GM23338 (cell line): ENCODE measurements at regions not wholly inside any gene's neighbourhood (a gene's known extent, or its start where the extent isn't known, plus 50 kb on each side); places are given as distances from the start of the nearest gene placed in this dataset.

Experiments used
- ATAC-seq: fragments of 200-7000 bp; cut with Tn5 transposase; 3 replicates; pipeline ENCODE4 v1.9.1; 2020
- DNase-seq: peaks from one replicate; pipeline ENCODE4 v3.0.0-alpha.2; 2015; ENCODE audit warnings: low spot score
- H2AFZ ChIP-seq: fragments of 200-600 bp; sonication (generic); 2 replicates; pipeline ENCODE4 v1.8.0; 2016; ENCODE audit warnings: antibody characterized with exemption, mild to moderate bottlenecking, moderate library complexity
- H3F3A ChIP-seq: fragments of 200-600 bp; sonication (generic); replicated peaks from 2 replicates; pipeline ENCODE4 v1.8.0; 2017; ENCODE audit warnings: antibody characterized with exemption, mixed run types, low read depth
- H3K27ac ChIP-seq: fragments of 200-600 bp; sonication (generic); 2 replicates; pipeline ENCODE4 v1.6.1; 2016; ENCODE audit warnings: low read depth
- H3K27me3 ChIP-seq: fragments of 200-600 bp; sonication (generic); 2 replicates; pipeline ENCODE4 v1.8.0; 2016; ENCODE audit warnings: mild to moderate bottlenecking, mixed run types, moderate library complexity; ENCODE audit not compliant: insufficient read depth
- H3K36me3 ChIP-seq: fragments of 200-600 bp; sonication (generic); 2 replicates; pipeline ENCODE4 v1.8.0; 2016; ENCODE audit warnings: mild to moderate bottlenecking; ENCODE audit not compliant: insufficient read depth
- H3K4me1 ChIP-seq: fragments of 200-600 bp; sonication (generic); 2 replicates; pipeline ENCODE4 v1.8.0; 2016; ENCODE audit warnings: mild to moderate bottlenecking, moderate library complexity; ENCODE audit not compliant: insufficient read depth
- H3K4me2 ChIP-seq: fragments of 200-600 bp; sonication (generic); 2 replicates; pipeline ENCODE4 v1.7.1; 2017; ENCODE audit warnings: mixed run types
- H3K4me3 ChIP-seq: fragments of 200-600 bp; sonication (generic); 2 replicates; pipeline ENCODE4 v1.6.1; 2016; ENCODE audit warnings: mixed run types
- H3K79me2 ChIP-seq: fragments of 200-600 bp; sonication (generic); replicated peaks from 2 replicates; pipeline ENCODE4 v1.8.0; 2017; ENCODE audit warnings: mild to moderate bottlenecking; ENCODE audit not compliant: insufficient read depth
- H3K9me2 ChIP-seq: fragments of 200-600 bp; sonication (generic); 2 replicates; pipeline ENCODE4 v1.8.0; 2017; ENCODE audit not compliant: insufficient read depth
- H4K20me1 ChIP-seq: fragments of 200-600 bp; sonication (generic); replicated peaks from 2 replicates; pipeline ENCODE4 v1.8.0; 2017; ENCODE audit warnings: mild to moderate bottlenecking; ENCODE audit not compliant: insufficient read depth
- H3K27ac Mint-ChIP-seq: 2 replicates; pipeline ENCODE4 v1.8.0; 2020; ENCODE audit warnings: inconsistent platforms, mild to moderate bottlenecking, moderate library complexity, mixed read lengths
- H3K27me3 Mint-ChIP-seq: 3 replicates; pipeline ENCODE4 v1.8.0; 2022; ENCODE audit warnings: low read depth, mild to moderate bottlenecking, moderate library complexity, mixed read lengths, inconsistent platforms; ENCODE audit not compliant: insufficient read depth, poor library complexity
- H3K36me3 Mint-ChIP-seq: 3 replicates; pipeline ENCODE4 v1.8.0; 2021; ENCODE audit warnings: low read depth, mild to moderate bottlenecking, inconsistent platforms, moderate library complexity, mixed read lengths
- H3K4me1 Mint-ChIP-seq: 3 replicates; pipeline ENCODE4 v1.8.0; 2020; ENCODE audit warnings: mild to moderate bottlenecking, inconsistent platforms, mixed read lengths
- H3K4me3 Mint-ChIP-seq: 3 replicates; pipeline ENCODE4 v1.8.0; 2021; ENCODE audit warnings: moderate library complexity, mild to moderate bottlenecking, inconsistent platforms, mixed read lengths
- H3K9me3 Mint-ChIP-seq: 3 replicates; pipeline ENCODE4 v1.8.0; 2020; ENCODE audit warnings: moderate library complexity, mild to moderate bottlenecking, inconsistent platforms, mixed read lengths
- CREB1 ChIP-seq: fragments of 250-450 bp; sonication (Bioruptor Pico); IDR thresholded peaks from 2 replicates; pipeline ENCODE4 v1.5.0; 2020; ENCODE audit warnings: low read depth, mild to moderate bottlenecking, moderate library complexity
- EZH2 ChIP-seq: fragments of 200-600 bp; sonication (generic); IDR thresholded peaks from one replicate; pipeline ENCODE4 v1.8.0; 2017; ENCODE audit warnings: antibody characterized with exemption, mild to moderate bottlenecking, low read depth; ENCODE audit not compliant: unreplicated experiment
- EZH2phosphoT487 ChIP-seq: fragments of 200-600 bp; sonication (generic); IDR thresholded peaks from one replicate; pipeline ENCODE4 v1.8.1; 2018; ENCODE audit warnings: antibody characterized with exemption; ENCODE audit not compliant: unreplicated experiment
- JUNB ChIP-seq: IDR thresholded peaks from one replicate; pipeline ENCODE4 v1.6.1; 2016; ENCODE audit warnings: antibody characterized with exemption; ENCODE audit not compliant: unreplicated experiment
- NANOG ChIP-seq: IDR thresholded peaks from 2 replicates; pipeline ENCODE4 v1.6.1; 2016; ENCODE audit warnings: antibody characterized with exemption, borderline replicate concordance
- POLR2AphosphoS5 ChIP-seq: IDR thresholded peaks from 2 replicates; pipeline ENCODE4 v1.6.1; 2016; ENCODE audit warnings: antibody characterized with exemption, low read depth
- STAT1 ChIP-seq: IDR thresholded peaks from one replicate; pipeline ENCODE4 v1.6.1; 2016; ENCODE audit warnings: antibody characterized with exemption; ENCODE audit not compliant: unreplicated experiment
- ZNF114 ChIP-seq: fragments of 250-450 bp; sonication (Bioruptor Pico); IDR thresholded peaks from 2 replicates; pipeline ENCODE4 v1.5.0; 2020; ENCODE audit warnings: mild to moderate bottlenecking, moderate library complexity
- ZNF331 ChIP-seq: fragments of 250-450 bp; sonication (Bioruptor Pico); IDR thresholded peaks from 2 replicates; pipeline ENCODE4 v1.5.0; 2020; ENCODE audit warnings: low read depth, mild to moderate bottlenecking, moderate library complexity
- TF ChIP-seq, protein P1 (sequence below): IDR thresholded peaks from one replicate; pipeline ENCODE4 v1.6.1; 2018; ENCODE audit warnings: antibody characterized with exemption; ENCODE audit not compliant: unreplicated experiment
- TF ChIP-seq, protein P2 (sequence below), 2 experiments: fragments of 200-600 bp in 1 of 2; sonication (generic) in 1 of 2; conservative IDR thresholded peaks; 2 replicates each; pipeline versions ENCODE4 v1.5.1 to v1.6.1; 2016 to 2017; ENCODE audit warnings: antibody characterized with exemption in 2 of 2, low read depth in 2 of 2, mild to moderate bottlenecking in 2 of 2, moderate library complexity in 1 of 2
- TF ChIP-seq, protein P3 (sequence below): IDR thresholded peaks from 2 replicates; pipeline ENCODE4 v1.6.1; 2016; ENCODE audit warnings: antibody characterized with exemption

GRCh38 chr12:46915082-46915481, 89.3 kb upstream of the SLC38A4 start:
- Mint-ChIP-seq H3K4me1 (no peaks in the 10 kb centered on the region; the same call in 2 of the 3 replicates), H3K9me3 (no peaks in the 10 kb centered on the region), H3K27ac (no peak overlapping the region), H3K36me3 (no peaks in the 10 kb centered on the region), H3K27me3 (peaks cover 1% of the 10 kb centered on the region), H3K4me3 (no peak overlapping the region)
- no peaks in the 10 kb centered on the region; the same call in 1 of the 2 replicates for H3K9me2 ChIP-seq
- no peak overlapping the region for H2AFZ ChIP-seq
- no peaks in the 10 kb centered on the region for H3K79me2 ChIP-seq
- H3K4me3 ChIP-seq = no peak overlapping the region
- H3K36me3 ChIP-seq = no peaks in the 10 kb centered on the region
- H3F3A ChIP-seq = no peaks in the 10 kb centered on the region
- no peaks in the 10 kb centered on the region for H4K20me1 ChIP-seq
- DNase-seq (no peak), ATAC-seq (no peak)
- H3K27ac ChIP-seq = no peak overlapping the region
- H3K4me1 ChIP-seq = no peaks in the 10 kb centered on the region
- TF ChIP-seq ZNF331 (CRISPR knock-in tag) = no peak
- no peak for TF ChIP-seq JUNB
- TF ChIP-seq POLR2AphosphoS5 = no peak
- TF ChIP-seq EZH2 = no peak
- no peak for TF ChIP-seq CREB1 (CRISPR knock-in tag)
- H3K27me3 ChIP-seq = no peaks in the 10 kb centered on the region
- no peak overlapping the region for H3K4me2 ChIP-seq

DNA sequence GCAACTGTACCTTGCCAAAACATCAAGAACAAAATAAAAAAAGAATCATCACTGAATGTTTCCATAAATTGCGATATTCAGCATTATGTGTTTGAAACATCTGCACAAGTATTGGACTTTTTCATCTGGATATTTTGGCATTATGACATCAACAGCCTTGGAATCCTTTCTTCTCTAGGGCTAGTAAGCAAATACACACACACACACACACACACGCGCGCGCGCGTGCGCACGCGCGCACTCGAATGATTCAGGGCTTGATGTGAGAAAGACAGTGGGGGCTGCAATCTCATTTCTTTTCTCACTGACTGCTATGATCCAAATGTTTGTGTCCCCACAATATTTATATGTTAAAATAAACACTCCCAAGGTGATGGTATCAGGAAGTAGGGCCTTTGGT, 90.0 kb upstream of the SLC38A4 start:
- ATAC-seq = no peak
- Histone ChIP-seq H3K4me1 (no peaks in the 10 kb centered on the region), H3K4me2 (no peak overlapping the region), H3K27ac (no peak overlapping the region), H3K27me3 (no peaks in the 10 kb centered on the region), H4K20me1 (no peaks in the 10 kb centered on the region), H3K9me2 (no peaks in the 10 kb centered on the region; the same call in 1 of the 2 replicates), H3K79me2 (no peaks in the 10 kb centered on the region), H3F3A (no peaks in the 10 kb centered on the region), H3K36me3 (no peaks in the 10 kb centered on the region), H3K4me3 (no peak overlapping the region), H2AFZ (no peak overlapping the region)
- DNase-seq = no peak
- Mint-ChIP-seq H3K36me3 (no peaks in the 10 kb centered on the region), H3K9me3 (no peaks in the 10 kb centered on the region), H3K27ac (no peak overlapping the region), H3K27me3 (peaks cover 1% of the 10 kb centered on the region), H3K4me3 (no peak overlapping the region), H3K4me1 (no peaks in the 10 kb centered on the region; the same call in 2 of the 3 replicates)
- TF ChIP-seq, protein P1, sequence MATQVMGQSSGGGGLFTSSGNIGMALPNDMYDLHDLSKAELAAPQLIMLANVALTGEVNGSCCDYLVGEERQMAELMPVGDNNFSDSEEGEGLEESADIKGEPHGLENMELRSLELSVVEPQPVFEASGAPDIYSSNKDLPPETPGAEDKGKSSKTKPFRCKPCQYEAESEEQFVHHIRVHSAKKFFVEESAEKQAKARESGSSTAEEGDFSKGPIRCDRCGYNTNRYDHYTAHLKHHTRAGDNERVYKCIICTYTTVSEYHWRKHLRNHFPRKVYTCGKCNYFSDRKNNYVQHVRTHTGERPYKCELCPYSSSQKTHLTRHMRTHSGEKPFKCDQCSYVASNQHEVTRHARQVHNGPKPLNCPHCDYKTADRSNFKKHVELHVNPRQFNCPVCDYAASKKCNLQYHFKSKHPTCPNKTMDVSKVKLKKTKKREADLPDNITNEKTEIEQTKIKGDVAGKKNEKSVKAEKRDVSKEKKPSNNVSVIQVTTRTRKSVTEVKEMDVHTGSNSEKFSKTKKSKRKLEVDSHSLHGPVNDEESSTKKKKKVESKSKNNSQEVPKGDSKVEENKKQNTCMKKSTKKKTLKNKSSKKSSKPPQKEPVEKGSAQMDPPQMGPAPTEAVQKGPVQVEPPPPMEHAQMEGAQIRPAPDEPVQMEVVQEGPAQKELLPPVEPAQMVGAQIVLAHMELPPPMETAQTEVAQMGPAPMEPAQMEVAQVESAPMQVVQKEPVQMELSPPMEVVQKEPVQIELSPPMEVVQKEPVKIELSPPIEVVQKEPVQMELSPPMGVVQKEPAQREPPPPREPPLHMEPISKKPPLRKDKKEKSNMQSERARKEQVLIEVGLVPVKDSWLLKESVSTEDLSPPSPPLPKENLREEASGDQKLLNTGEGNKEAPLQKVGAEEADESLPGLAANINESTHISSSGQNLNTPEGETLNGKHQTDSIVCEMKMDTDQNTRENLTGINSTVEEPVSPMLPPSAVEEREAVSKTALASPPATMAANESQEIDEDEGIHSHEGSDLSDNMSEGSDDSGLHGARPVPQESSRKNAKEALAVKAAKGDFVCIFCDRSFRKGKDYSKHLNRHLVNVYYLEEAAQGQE = no peak
- TF ChIP-seq EZH2 (no peak), JUNB (no peak), EZH2phosphoT487 (no peak), ZNF331 (CRISPR knock-in tag) (no peak), NANOG (no peak), POLR2AphosphoS5 (no peak), ZNF114 (CRISPR knock-in tag) (no peak), CREB1 (CRISPR knock-in tag) (no peak), STAT1 (no peak)
- TF ChIP-seq, protein P2, sequence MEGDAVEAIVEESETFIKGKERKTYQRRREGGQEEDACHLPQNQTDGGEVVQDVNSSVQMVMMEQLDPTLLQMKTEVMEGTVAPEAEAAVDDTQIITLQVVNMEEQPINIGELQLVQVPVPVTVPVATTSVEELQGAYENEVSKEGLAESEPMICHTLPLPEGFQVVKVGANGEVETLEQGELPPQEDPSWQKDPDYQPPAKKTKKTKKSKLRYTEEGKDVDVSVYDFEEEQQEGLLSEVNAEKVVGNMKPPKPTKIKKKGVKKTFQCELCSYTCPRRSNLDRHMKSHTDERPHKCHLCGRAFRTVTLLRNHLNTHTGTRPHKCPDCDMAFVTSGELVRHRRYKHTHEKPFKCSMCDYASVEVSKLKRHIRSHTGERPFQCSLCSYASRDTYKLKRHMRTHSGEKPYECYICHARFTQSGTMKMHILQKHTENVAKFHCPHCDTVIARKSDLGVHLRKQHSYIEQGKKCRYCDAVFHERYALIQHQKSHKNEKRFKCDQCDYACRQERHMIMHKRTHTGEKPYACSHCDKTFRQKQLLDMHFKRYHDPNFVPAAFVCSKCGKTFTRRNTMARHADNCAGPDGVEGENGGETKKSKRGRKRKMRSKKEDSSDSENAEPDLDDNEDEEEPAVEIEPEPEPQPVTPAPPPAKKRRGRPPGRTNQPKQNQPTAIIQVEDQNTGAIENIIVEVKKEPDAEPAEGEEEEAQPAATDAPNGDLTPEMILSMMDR (conservative IDR thresholded peaks at IDR 0.05; ENCODE audit: low read depth in 2 of 2) = no peak
- TF ChIP-seq, protein P3, sequence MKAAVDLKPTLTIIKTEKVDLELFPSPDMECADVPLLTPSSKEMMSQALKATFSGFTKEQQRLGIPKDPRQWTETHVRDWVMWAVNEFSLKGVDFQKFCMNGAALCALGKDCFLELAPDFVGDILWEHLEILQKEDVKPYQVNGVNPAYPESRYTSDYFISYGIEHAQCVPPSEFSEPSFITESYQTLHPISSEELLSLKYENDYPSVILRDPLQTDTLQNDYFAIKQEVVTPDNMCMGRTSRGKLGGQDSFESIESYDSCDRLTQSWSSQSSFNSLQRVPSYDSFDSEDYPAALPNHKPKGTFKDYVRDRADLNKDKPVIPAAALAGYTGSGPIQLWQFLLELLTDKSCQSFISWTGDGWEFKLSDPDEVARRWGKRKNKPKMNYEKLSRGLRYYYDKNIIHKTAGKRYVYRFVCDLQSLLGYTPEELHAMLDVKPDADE = no peak
